HCT116 (cell line): ENCODE measurements at regions not wholly inside any gene's neighbourhood (a gene's known extent, or its start where the extent isn't known, plus 50 kb on each side); places are given as distances from the start of the nearest gene placed in this dataset.

Source experiments
- ATAC-seq: fragments of 200-7000 bp; cut with Tn5 transposase; 2 replicates; pipeline ENCODE4 v1.9.1; 2020; ENCODE audit warnings: mild to moderate bottlenecking, moderate library complexity
- BruUV-seq: library from RNA; stranded (reverse); fragments of 400-500 nt; replicated peaks from 2 replicates; lab custom pipeline; 2021; lab: Mats Ljungman, UMichigan
- CTCF ChIA-PET: fragments of 300-600 bp; sonication (Branson Sonifier 250); formaldehyde crosslinking; loops from one replicate; lab custom pipeline; 2021; ENCODE audit warnings: antibody characterized with exemption; lab: Charles Lee
- POLR2A ChIA-PET: fragments of 300-600, 350-600 bp; sonication (Branson Sonifier 250); formaldehyde crosslinking; loops from one replicate; lab custom pipeline; 2021; ENCODE audit warnings: antibody characterized with exemption; lab: Charles Lee
- RAD21 ChIA-PET, 2 experiments: fragments of 300-600 bp; sonication (Branson Sonifier 250); formaldehyde crosslinking; loops; one replicate each; lab custom pipeline; 2023; ENCODE audit warnings: low total read pairs in 2 of 2; ENCODE audit not compliant: uncharacterized antibody in 2 of 2, unreplicated experiment in 2 of 2, low non-redundant PET in 1 of 2; lab: Charles Lee
- DNase-seq: peaks from one replicate; pipeline ENCODE4 v3.0.0-alpha.2; 2010; ENCODE audit warnings: low read depth, low spot score
- H2AFZ ChIP-seq: fragments of 200-600 bp; shearing (Covaris generic), sonication (generic); 2 replicates; pipeline ENCODE4 v1.6.1; 2017; ENCODE audit warnings: low read depth, mixed run types, mixed read lengths, antibody characterized with exemption, low read length; ENCODE audit not compliant: poor library complexity, severe bottlenecking
- H3K27ac ChIP-seq: 2 replicates; pipeline ENCODE4 v1.5.1; 2012; ENCODE audit warnings: low read depth, low read length
- H3K27me3 ChIP-seq: fragments of 200-600 bp; sonication (generic); 2 replicates; pipeline ENCODE4 v1.6.1; 2016; ENCODE audit warnings: mixed run types, low read length, mixed read lengths; ENCODE audit not compliant: insufficient read depth
- H3K36me3 ChIP-seq, 2 experiments: fragments of 200-500 bp in 1 of 2; fragments of 200-600 bp in 1 of 2; sonication (Bioruptor generic) in 1 of 2; sonication (generic) in 1 of 2; 2 replicates each; pipeline versions ENCODE4 v1.5.1 to v1.6.1; 2014 to 2016; ENCODE audit warnings: low read length in 2 of 2, inconsistent platforms in 1 of 2, mixed read lengths in 1 of 2, mixed run types in 1 of 2; ENCODE audit not compliant: insufficient read depth in 2 of 2, control insufficient read depth in 1 of 2
- H3K4me1 ChIP-seq, 2 experiments: fragments of 200-600 bp in 1 of 2; sonication (generic) in 1 of 2; 2 replicates each; pipeline versions ENCODE4 v1.5.1 to v1.6.1; 2012 to 2017; ENCODE audit warnings: low read length in 2 of 2, inconsistent platforms in 1 of 2, mild to moderate bottlenecking in 1 of 2, mixed read lengths in 1 of 2, mixed run types in 1 of 2, moderate library complexity in 1 of 2; ENCODE audit not compliant: insufficient read depth in 2 of 2, control insufficient read depth in 1 of 2
- H3K4me2 ChIP-seq: fragments of 200-600 bp; sonication (generic); 2 replicates; pipeline ENCODE4 v1.6.1; 2017; ENCODE audit warnings: mixed run types, low read length, mixed read lengths
- H3K4me3 ChIP-seq, 2 experiments: fragments of 200-600 bp in 1 of 2; sonication (generic) in 1 of 2; replicated peaks in 1 of 2; 2 replicates each; pipeline ENCODE4 v1.5.1; 2011 to 2016; ENCODE audit warnings: low read length in 2 of 2, control low read depth in 1 of 2, low read depth in 1 of 2, mild to moderate bottlenecking in 1 of 2, mixed read lengths in 1 of 2, mixed run types in 1 of 2
- H3K79me2 ChIP-seq: fragments of 200-600 bp; sonication (generic); 2 replicates; pipeline ENCODE4 v1.6.1; 2017; ENCODE audit warnings: mild to moderate bottlenecking, mixed run types, low read length, moderate library complexity, mixed read lengths; ENCODE audit not compliant: insufficient read depth
- H3K9ac ChIP-seq: fragments of 200-600 bp; sonication (generic); 2 replicates; pipeline ENCODE4 v1.6.1; 2016; ENCODE audit warnings: low read length, mixed read lengths
- H3K9me2 ChIP-seq: fragments of 200-600 bp; sonication (generic), shearing (Covaris generic); 2 replicates; pipeline ENCODE4 v1.6.1; 2017; ENCODE audit warnings: mixed run types, mild to moderate bottlenecking, moderate library complexity; ENCODE audit not compliant: insufficient read depth
- H3K9me3 ChIP-seq, 2 experiments: fragments of 200-500 bp in 1 of 2; fragments of 200-600 bp in 1 of 2; sonication (Bioruptor generic) in 1 of 2; sonication (generic) in 1 of 2; 2 replicates each; pipeline ENCODE4 v1.6.1; 2014 to 2017; ENCODE audit warnings: low read length in 2 of 2, mixed read lengths in 2 of 2, inconsistent platforms in 1 of 2, low read depth in 1 of 2, mild to moderate bottlenecking in 1 of 2, mixed run types in 1 of 2, moderate library complexity in 1 of 2; ENCODE audit not compliant: control insufficient read depth in 1 of 2, insufficient read depth in 1 of 2
- H4K20me1 ChIP-seq: fragments of 200-600 bp; sonication (generic), shearing (Covaris generic); 2 replicates; pipeline ENCODE4 v1.6.1; 2017; ENCODE audit warnings: mixed run types, mild to moderate bottlenecking, moderate library complexity; ENCODE audit not compliant: insufficient read depth
- CEBPB ChIP-seq: IDR thresholded peaks from 2 replicates; pipeline ENCODE4 v1.6.1; 2012; ENCODE audit warnings: low read depth
- EGR1 ChIP-seq: IDR thresholded peaks from 2 replicates; pipeline ENCODE4 v1.6.1; 2012; ENCODE audit warnings: low read depth
- POLR2AphosphoS5 ChIP-seq: IDR thresholded peaks from 2 replicates; pipeline ENCODE4 v1.6.1; 2011; ENCODE audit warnings: mild to moderate bottlenecking, low read depth, low read length, moderate library complexity
- RAD21 ChIP-seq: IDR thresholded peaks from 2 replicates; pipeline ENCODE4 v1.6.1; 2012; ENCODE audit warnings: low read depth, mild to moderate bottlenecking
- REST ChIP-seq: IDR thresholded peaks from 2 replicates; pipeline ENCODE4 v1.6.1; 2012; ENCODE audit warnings: low read depth
- TCF7L2 ChIP-seq: IDR thresholded peaks from 2 replicates; pipeline ENCODE4 v1.7.0; 2011; ENCODE audit warnings: borderline replicate concordance, inconsistent platforms; ENCODE audit not compliant: insufficient read depth, insufficient read length; ENCODE audit errors: extremely low read depth
- intact Hi-C: fragments of 100-400 bp; cut with micrococcal nuclease; formaldehyde crosslinking; loops from 2 replicates; pipeline ENCODE4 v1.10.0; 2022
- TF ChIP-seq, protein P1 (sequence below): IDR thresholded peaks from 2 replicates; pipeline ENCODE4 v1.6.1; 2011; ENCODE audit warnings: mild to moderate bottlenecking, low read length, moderate library complexity; ENCODE audit not compliant: insufficient replicate concordance; ENCODE audit errors: extremely low read depth

GRCh38 chr21:29423099-29423870 is 124.6 kb downstream of the BACH1 start:
- H3K9me2 ChIP-seq, result no peaks in the 10 kb centered on the region
- no peak overlapping the region for H2AFZ ChIP-seq
- H3K4me2 ChIP-seq, result no peak overlapping the region
- no peaks in the 10 kb centered on the region for H3K4me1 ChIP-seq
- no peaks in the 10 kb centered on the region for H3K36me3 ChIP-seq
- ChIA-PET CTCF (no interaction called here), RAD21 (no interaction called here), POLR2A (no interaction called here)
- BruUV-seq, result no TSS peak
- no peak overlapping the region for H3K9ac ChIP-seq
- no peaks in the 10 kb centered on the region for H3K9me3 ChIP-seq
- no peak overlapping the region for H3K27ac ChIP-seq
- H3K79me2 ChIP-seq, result no peaks in the 10 kb centered on the region
- ATAC-seq, result no peak
- TF ChIP-seq TCF7L2 (no peak), EGR1 (no peak), CEBPB (no peak), REST (no peak)
- H4K20me1 ChIP-seq, result no peaks in the 10 kb centered on the region
- intact Hi-C loops, result no loop called here
- no peaks in the 10 kb centered on the region for H3K27me3 ChIP-seq
- no peak for DNase-seq
- no peak overlapping the region for H3K4me3 ChIP-seq

GRCh38 chr21:29424728-29425127 is 126.0 kb downstream of the BACH1 start:
- intact Hi-C loops, result no loop called here
- Histone ChIP-seq H3K4me3 (no peak overlapping the region), H3K9me2 (no peaks in the 10 kb centered on the region), H3K4me1 (no peaks in the 10 kb centered on the region), H3K79me2 (no peaks in the 10 kb centered on the region), H4K20me1 (no peaks in the 10 kb centered on the region), H3K9ac (no peak overlapping the region), H3K27me3 (no peaks in the 10 kb centered on the region), H3K4me2 (no peak overlapping the region), H3K27ac (no peak overlapping the region), H2AFZ (no peak overlapping the region), H3K9me3 (no peaks in the 10 kb centered on the region), H3K36me3 (no peaks in the 10 kb centered on the region)
- CTCF ChIA-PET, result no interaction called here
- POLR2A ChIA-PET, result no interaction called here
- TF ChIP-seq POLR2AphosphoS5 (no peak), RAD21 (no peak), TCF7L2 (no peak)
- TF ChIP-seq, protein P1, sequence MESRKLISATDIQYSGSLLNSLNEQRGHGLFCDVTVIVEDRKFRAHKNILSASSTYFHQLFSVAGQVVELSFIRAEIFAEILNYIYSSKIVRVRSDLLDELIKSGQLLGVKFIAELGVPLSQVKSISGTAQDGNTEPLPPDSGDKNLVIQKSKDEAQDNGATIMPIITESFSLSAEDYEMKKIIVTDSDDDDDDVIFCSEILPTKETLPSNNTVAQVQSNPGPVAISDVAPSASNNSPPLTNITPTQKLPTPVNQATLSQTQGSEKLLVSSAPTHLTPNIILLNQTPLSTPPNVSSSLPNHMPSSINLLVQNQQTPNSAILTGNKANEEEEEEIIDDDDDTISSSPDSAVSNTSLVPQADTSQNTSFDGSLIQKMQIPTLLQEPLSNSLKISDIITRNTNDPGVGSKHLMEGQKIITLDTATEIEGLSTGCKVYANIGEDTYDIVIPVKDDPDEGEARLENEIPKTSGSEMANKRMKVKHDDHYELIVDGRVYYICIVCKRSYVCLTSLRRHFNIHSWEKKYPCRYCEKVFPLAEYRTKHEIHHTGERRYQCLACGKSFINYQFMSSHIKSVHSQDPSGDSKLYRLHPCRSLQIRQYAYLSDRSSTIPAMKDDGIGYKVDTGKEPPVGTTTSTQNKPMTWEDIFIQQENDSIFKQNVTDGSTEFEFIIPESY, result no peak
- BruUV-seq, result no TSS peak
- DNase-seq (no peak), ATAC-seq (no peak)
- RAD21 ChIA-PET, result no interaction called here
